ENCODE measurements at regions not wholly inside any gene's neighbourhood (a gene's known extent, or its start where the extent isn't known, plus 50 kb on each side); places are given as distances from the start of the nearest gene placed in this dataset.
A peak's percentile ranks its signal among the peaks of the same experiment; 100 is the strongest.

GRCh38 chr11:26779074-26779865, 57.4 kb upstream of the SLC5A12 start:
- H3K27me3 Mint-ChIP-seq (ENCODE audit: low read depth, unreplicated experiment) = no peaks in the 10 kb centered on the region

GRCh38 chr11:26780376-26781085, 58.7 kb upstream of the SLC5A12 start:
- no peak overlapping the region for H2AFZ ChIP-seq (ENCODE audit: low read depth, low read length)
- no peaks in the 10 kb centered on the region for H3K36me3 ChIP-seq (ENCODE audit: insufficient read depth, low read length)
- no peak for TF ChIP-seq CTCF (IDR thresholded peaks at IDR 0.05; ENCODE audit: insufficient read depth, low read depth, low read length)
- no peak for TF ChIP-seq EZH2 (IDR thresholded peaks at IDR 0.05; ENCODE audit: insufficient read depth, low read length)
- H3K4me2 ChIP-seq (ENCODE audit: low read length) = no peak overlapping the region
- H3K27ac Mint-ChIP-seq (ENCODE audit: unreplicated experiment) = peak overlapping the region; percentile 13
- DNase-seq (ENCODE audit: low read depth) (peak; percentile 49), FAIRE-seq (no peak)
- H3K9me3 Mint-ChIP-seq (ENCODE audit: unreplicated experiment) = peaks cover 16% of the 10 kb centered on the region
- peaks cover 9% of the 10 kb centered on the region for H3K4me1 Mint-ChIP-seq (ENCODE audit: low read depth, unreplicated experiment)
- no peaks in the 10 kb centered on the region for H3K36me3 Mint-ChIP-seq (ENCODE audit: low read depth, unreplicated experiment)
- no peaks in the 10 kb centered on the region for H3K27me3 Mint-ChIP-seq (ENCODE audit: low read depth, unreplicated experiment)
- no peak overlapping the region for H3K27ac ChIP-seq (ENCODE audit: low read depth, low read length)
- no peak overlapping the region for H3K4me3 Mint-ChIP-seq (ENCODE audit: unreplicated experiment)
- no peak overlapping the region for H3K4me3 ChIP-seq (ENCODE audit: insufficient read depth, low read depth, low read length)
- no peaks in the 10 kb centered on the region for H4K20me1 ChIP-seq (ENCODE audit: insufficient read depth, low read length)
- peaks cover 7% of the 10 kb centered on the region for H3K9me3 ChIP-seq (ENCODE audit: insufficient read depth, low read depth, low read length)
- H3K9ac ChIP-seq (ENCODE audit: low read length) = no peak overlapping the region
- peaks cover 4% of the 10 kb centered on the region for H3K4me1 ChIP-seq (ENCODE audit: insufficient read depth, low read length)
- H3K27me3 ChIP-seq (ENCODE audit: insufficient read depth, low read length) = no peaks in the 10 kb centered on the region
- H3K79me2 ChIP-seq (ENCODE audit: insufficient read depth, low read length) = no peaks in the 10 kb centered on the region

More at GRCh38 chr11:26779074-26779865, 57.4 kb upstream of the SLC5A12 start:
- Histone ChIP-seq H3K79me2 (ENCODE audit: insufficient read depth, low read length) (no peaks in the 10 kb centered on the region), H3K27me3 (ENCODE audit: insufficient read depth, low read length) (no peaks in the 10 kb centered on the region), H4K20me1 (ENCODE audit: insufficient read depth, low read length) (no peaks in the 10 kb centered on the region), H3K4me1 (ENCODE audit: insufficient read depth, low read length) (peaks cover 4% of the 10 kb centered on the region), H2AFZ (ENCODE audit: low read depth, low read length) (no peak overlapping the region), H3K27ac (ENCODE audit: low read depth, low read length) (no peak overlapping the region), H3K9ac (ENCODE audit: low read length) (no peak overlapping the region), H3K4me2 (ENCODE audit: low read length) (no peak overlapping the region), H3K9me3 (ENCODE audit: insufficient read depth, low read depth, low read length) (peaks cover 4% of the 10 kb centered on the region), H3K4me3 (ENCODE audit: insufficient read depth, low read depth, low read length) (no peak overlapping the region), H3K36me3 (ENCODE audit: insufficient read depth, low read length) (no peaks in the 10 kb centered on the region)
- FAIRE-seq (no peak), DNase-seq (ENCODE audit: low read depth) (no peak)
- H3K36me3 Mint-ChIP-seq (ENCODE audit: low read depth, unreplicated experiment) = no peaks in the 10 kb centered on the region
- peaks cover 7% of the 10 kb centered on the region for H3K9me3 Mint-ChIP-seq (ENCODE audit: unreplicated experiment)
- H3K4me1 Mint-ChIP-seq (ENCODE audit: low read depth, unreplicated experiment) = peaks cover 9% of the 10 kb centered on the region
- no peak for TF ChIP-seq EZH2 (IDR thresholded peaks at IDR 0.05; ENCODE audit: insufficient read depth, low read length)
- TF ChIP-seq CTCF (IDR thresholded peaks at IDR 0.05; ENCODE audit: insufficient read depth, low read depth, low read length) = no peak
- no peak overlapping the region for H3K4me3 Mint-ChIP-seq (ENCODE audit: unreplicated experiment)
- H3K27ac Mint-ChIP-seq (ENCODE audit: unreplicated experiment) = no peak overlapping the region

All from astrocyte (in vitro differentiated cells and primary cell).